Neuron (in vitro differentiated cells): ENCODE measurements at regions not wholly inside any gene's neighbourhood (a gene's known extent, or its start where the extent isn't known, plus 50 kb on each side); places are given as distances from the start of the nearest gene placed in this dataset.
"Not testable (repeated sequence)": the region's sequence is repeated elsewhere in the genome, so short reads cannot be mapped to it uniquely, and the experiment has no call there.

Experiments
- H2AFZ ChIP-seq: one replicate; pipeline ENCODE4 v1.6.1; 2013; ENCODE audit warnings: low read depth, mild to moderate bottlenecking, inconsistent platforms, low read length, moderate library complexity
- H3K27me3 ChIP-seq: one replicate; pipeline ENCODE4 v1.6.1; 2013; ENCODE audit warnings: low read length; ENCODE audit not compliant: insufficient read depth
- H3K36me3 ChIP-seq: one replicate; pipeline ENCODE4 v1.6.1; 2013; ENCODE audit warnings: low read length; ENCODE audit not compliant: insufficient read depth
- H3K4me1 ChIP-seq: one replicate; pipeline ENCODE4 v1.6.1; 2013; ENCODE audit warnings: low read length; ENCODE audit not compliant: insufficient read depth
- H3K4me3 ChIP-seq: 2 replicates; pipeline ENCODE4 v1.5.1; 2013; ENCODE audit warnings: mild to moderate bottlenecking, low read length, moderate library complexity
- H3K9me3 ChIP-seq: one replicate; pipeline ENCODE4 v1.6.1; 2013; ENCODE audit warnings: low read length

GRCh38 chr20:7175827-7176226 is 408.3 kb downstream of the BMP2 start:
- not testable (repeated sequence) for H3K9me3 ChIP-seq, H3K27me3 ChIP-seq, H2AFZ ChIP-seq, H3K4me1 ChIP-seq, H3K36me3 ChIP-seq, H3K4me3 ChIP-seq

DNA sequence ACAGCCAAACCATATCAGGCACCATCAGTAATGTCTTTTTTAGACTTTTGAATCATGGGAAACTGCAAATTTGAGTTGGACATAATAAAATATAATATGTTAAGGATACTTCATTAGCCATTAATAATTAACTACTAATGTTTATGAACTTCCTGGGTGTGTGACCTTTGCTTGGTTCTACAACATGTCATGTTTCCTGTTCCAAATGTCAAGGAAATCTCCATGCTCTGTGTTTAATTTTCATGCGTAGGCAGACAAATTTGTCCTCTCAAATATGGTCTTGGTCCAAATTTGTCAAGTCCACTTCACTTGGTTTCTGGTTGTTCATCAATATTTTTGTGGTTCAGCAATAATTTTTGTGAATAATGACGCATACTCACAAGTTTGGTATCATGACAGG is 410.5 kb downstream of the BMP2 start:
- no peaks in the 10 kb centered on the region for H3K36me3 ChIP-seq

GRCh38 chr20:7180256-7181045 is 413.0 kb downstream of the BMP2 start:
- Histone ChIP-seq H3K4me1 (no peaks in the 10 kb centered on the region), H3K27me3 (no peaks in the 10 kb centered on the region), H3K36me3 (no peaks in the 10 kb centered on the region), H3K4me3 (no peak overlapping the region), H3K9me3 (no peaks in the 10 kb centered on the region), H2AFZ (no peak overlapping the region)

More for the DNA sequence above, 410.5 kb downstream of the BMP2 start:
- Histone ChIP-seq H3K4me3 (no peak overlapping the region), H3K27me3 (no peaks in the 10 kb centered on the region), H3K4me1 (no peaks in the 10 kb centered on the region), H2AFZ (no peak overlapping the region), H3K9me3 (no peaks in the 10 kb centered on the region)

- H3K36me3 ChIP-seq, result no peaks in the 10 kb centered on the region
- no peak overlapping the region for H2AFZ ChIP-seq
- no peaks in the 10 kb centered on the region for H3K27me3 ChIP-seq
- no peaks in the 10 kb centered on the region for H3K9me3 ChIP-seq
- no peak overlapping the region for H3K4me3 ChIP-seq
- no peaks in the 10 kb centered on the region for H3K4me1 ChIP-seq
These were observed 421.7 kb downstream of the BMP2 start for GRCh38 chr20:7189231-7189630.

DNA sequence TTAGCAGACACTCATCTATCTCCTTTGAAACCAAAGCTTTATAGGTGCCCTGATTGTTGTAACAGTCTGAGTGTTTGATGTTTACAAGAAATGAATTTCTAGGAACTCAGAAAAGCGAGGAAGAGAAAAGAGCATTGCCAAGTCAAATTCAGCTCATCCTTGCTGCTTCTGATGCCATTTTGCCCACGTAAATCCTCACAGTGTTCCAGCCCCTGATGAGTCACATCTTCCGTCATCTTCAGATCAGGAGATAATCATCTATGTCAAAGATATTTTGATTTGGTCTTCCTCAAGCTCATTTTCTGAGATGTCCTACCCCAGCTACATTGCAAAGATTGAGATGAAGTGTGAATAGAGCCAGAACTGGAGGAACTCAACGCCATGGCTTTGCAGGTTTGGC is 426.2 kb downstream of the BMP2 start:
- H3K4me3 ChIP-seq, result no peak overlapping the region

DNA sequence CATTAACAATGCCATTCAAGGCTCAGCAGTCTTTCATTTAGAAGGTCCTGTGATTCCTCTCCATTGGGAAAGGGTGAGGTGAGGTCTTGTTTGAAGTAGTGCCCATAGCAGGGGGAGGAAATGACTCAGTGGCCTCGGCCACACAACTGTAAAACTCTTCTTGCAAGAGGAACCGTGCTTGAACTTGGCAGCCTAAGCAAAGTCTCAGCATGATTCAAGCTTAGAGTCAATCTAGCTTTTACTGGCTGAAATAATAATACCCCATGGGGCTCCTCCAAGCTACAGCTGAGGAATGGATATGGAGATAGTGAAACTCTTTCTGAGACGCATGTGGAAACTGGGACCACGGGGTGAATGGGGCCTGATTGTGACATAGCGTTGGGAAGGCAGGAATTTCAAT is 428.2 kb downstream of the BMP2 start:
- Histone ChIP-seq H3K36me3 (no peaks in the 10 kb centered on the region), H3K4me1 (no peaks in the 10 kb centered on the region), H3K4me3 (no peak overlapping the region), H2AFZ (no peak overlapping the region), H3K27me3 (no peaks in the 10 kb centered on the region), H3K9me3 (no peaks in the 10 kb centered on the region)

More for the DNA sequence above, 426.2 kb downstream of the BMP2 start:
- Histone ChIP-seq H3K4me1 (no peaks in the 10 kb centered on the region), H3K27me3 (no peaks in the 10 kb centered on the region), H2AFZ (no peak overlapping the region), H3K36me3 (no peaks in the 10 kb centered on the region), H3K9me3 (no peaks in the 10 kb centered on the region)

DNA sequence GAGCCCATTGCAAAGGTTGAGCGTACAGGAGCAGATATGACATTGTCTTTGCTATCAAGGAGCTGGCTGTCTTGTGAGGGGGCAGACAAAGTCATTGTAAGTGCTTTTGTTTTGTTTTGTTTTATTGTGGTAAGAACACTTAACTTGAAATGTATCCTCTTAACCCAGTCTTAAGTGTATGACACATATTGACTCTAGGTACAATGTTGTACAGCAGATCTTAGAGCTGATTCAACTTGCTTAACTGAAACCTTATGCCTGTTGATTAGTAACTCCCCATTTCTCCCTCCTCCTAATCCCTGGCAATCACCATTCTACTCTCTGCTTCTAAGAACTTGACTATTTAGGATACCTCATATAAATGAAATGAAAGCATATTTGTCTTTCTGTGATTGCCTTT is 429.0 kb downstream of the BMP2 start:
- Histone ChIP-seq H2AFZ (no peak overlapping the region), H3K9me3 (no peaks in the 10 kb centered on the region), H3K4me3 (no peak overlapping the region), H3K27me3 (no peaks in the 10 kb centered on the region), H3K4me1 (no peaks in the 10 kb centered on the region), H3K36me3 (no peaks in the 10 kb centered on the region)

GRCh38 chr20:7199861-7200260 is 432.4 kb downstream of the BMP2 start:
- Histone ChIP-seq H2AFZ (no peak overlapping the region), H3K27me3 (no peaks in the 10 kb centered on the region), H3K4me3 (no peak overlapping the region), H3K36me3 (no peaks in the 10 kb centered on the region), H3K4me1 (no peaks in the 10 kb centered on the region), H3K9me3 (no peaks in the 10 kb centered on the region)

DNA sequence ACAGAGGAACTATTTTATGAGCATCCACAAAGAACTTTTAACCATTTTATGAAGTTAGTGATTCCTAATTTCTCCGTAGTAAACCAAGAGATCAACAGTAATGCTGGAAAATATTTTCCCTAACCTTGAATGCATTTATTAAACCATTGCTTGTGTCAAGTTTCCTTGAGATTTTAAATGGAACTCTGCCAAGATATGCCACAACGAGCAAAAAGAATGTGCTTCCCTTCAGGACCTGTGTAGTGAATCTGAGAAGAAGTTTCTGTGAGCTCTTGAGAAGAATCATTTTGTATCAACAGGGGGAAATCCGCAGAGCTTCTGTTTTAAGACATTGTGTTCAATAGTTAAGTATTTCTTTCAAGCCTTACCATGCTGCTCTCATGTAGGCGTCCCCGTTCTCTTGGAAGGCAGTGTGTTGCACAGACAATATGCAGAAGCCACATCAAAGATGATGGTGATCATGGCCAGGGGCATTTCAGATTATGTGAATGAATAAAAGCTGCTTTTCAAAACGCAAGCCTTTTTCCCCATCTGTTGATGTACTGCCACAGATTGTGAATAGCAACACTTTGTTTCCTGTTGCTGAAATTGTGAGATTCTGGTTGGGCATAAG is 439.8 kb downstream of the BMP2 start:
- Histone ChIP-seq H2AFZ (no peak overlapping the region), H3K27me3 (no peaks in the 10 kb centered on the region), H3K4me1 (no peaks in the 10 kb centered on the region), H3K4me3 (no peak overlapping the region), H3K36me3 (no peaks in the 10 kb centered on the region), H3K9me3 (no peaks in the 10 kb centered on the region)

DNA sequence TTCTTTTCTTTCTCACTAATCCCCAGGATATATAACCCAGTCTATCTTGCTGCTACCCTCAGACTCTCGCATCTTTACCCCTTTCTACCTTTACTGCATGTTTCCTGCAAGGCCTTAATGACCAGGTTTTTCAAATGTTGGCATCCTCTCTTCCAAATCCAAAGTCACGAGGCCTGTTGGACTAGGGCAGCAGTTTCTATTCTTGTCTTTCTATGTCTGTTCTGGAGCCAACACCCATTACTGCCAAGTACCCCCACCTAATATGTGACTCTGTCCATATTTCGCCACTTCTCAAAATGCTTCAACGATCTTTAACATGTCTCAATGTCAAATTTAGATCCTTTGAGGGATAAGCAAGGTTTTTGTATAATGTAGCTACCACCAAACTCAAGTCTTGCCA is 443.4 kb downstream of the BMP2 start:
- H3K4me1 ChIP-seq, result no peaks in the 10 kb centered on the region
- H2AFZ ChIP-seq, result no peak overlapping the region
- no peaks in the 10 kb centered on the region for H3K9me3 ChIP-seq
- H3K36me3 ChIP-seq, result no peaks in the 10 kb centered on the region
- H3K27me3 ChIP-seq, result no peaks in the 10 kb centered on the region
- no peak overlapping the region for H3K4me3 ChIP-seq

DNA sequence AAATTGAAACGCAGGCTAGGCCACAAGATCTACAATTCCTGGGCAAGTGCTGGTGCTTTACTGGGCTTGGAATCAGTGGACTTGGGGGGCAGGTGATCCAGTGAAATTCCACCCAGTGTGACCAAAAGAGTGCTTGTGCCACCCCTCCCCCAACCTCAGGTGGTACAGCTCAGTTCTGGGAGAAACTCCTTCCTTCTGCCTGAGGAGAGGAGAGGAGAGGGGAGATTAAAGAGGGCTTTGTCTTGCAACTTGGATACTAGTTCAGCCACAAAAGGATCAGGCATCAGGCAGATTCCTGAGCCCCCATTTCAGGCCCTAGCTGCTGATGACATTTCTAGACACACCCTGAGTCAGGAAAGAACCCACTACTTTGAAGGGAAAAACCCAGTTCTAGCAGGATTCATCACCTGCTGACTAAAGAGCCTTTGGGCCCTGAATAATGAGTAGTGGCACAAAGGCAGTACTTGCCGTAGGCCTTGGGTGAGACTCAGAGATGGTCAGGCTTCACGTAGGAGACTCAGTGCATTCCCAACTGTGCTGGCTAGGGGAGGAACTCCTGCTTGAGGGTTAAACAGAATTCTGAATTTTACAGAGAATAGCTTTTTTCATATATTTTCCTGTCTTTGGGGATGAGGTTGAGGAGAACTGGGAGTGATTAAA is 446.7 kb downstream of the BMP2 start:
- H3K36me3 ChIP-seq, result no peaks in the 10 kb centered on the region
- no peaks in the 10 kb centered on the region for H3K4me1 ChIP-seq
- no peaks in the 10 kb centered on the region for H3K27me3 ChIP-seq
- no peaks in the 10 kb centered on the region for H3K9me3 ChIP-seq
- H2AFZ ChIP-seq, result no peak overlapping the region
- H3K4me3 ChIP-seq, result no peak overlapping the region

DNA sequence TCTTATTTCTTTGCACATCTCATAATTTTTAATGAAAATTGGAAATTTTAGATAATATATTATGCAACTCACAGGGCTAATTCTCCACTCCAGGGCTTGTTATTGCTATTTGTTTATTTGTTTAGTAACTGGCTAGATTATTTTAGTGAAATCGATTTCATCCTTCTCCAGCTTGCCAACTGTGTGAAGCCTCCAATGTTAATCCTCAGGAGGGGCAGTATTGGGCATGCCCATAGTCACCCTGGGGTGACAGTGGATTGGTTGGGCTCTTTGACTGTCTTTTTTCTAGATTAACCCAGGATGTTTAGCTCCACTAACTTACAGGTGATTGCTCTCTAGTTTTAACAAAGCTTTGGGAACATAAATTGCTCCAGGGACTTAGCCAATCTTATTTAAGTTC is 450.1 kb downstream of the BMP2 start:
- Histone ChIP-seq H2AFZ (no peak overlapping the region), H3K27me3 (no peaks in the 10 kb centered on the region), H3K9me3 (no peaks in the 10 kb centered on the region), H3K4me1 (no peaks in the 10 kb centered on the region), H3K36me3 (no peaks in the 10 kb centered on the region), H3K4me3 (no peak overlapping the region)

GRCh38 chr20:7220755-7221154 is 453.3 kb downstream of the BMP2 start:
- Histone ChIP-seq H3K4me1 (no peaks in the 10 kb centered on the region), H2AFZ (no peak overlapping the region), H3K36me3 (no peaks in the 10 kb centered on the region)

More at GRCh38 chr20:7220755-7221154, 453.3 kb downstream of the BMP2 start:
- H3K4me3 ChIP-seq, result no peak overlapping the region
- H3K9me3 ChIP-seq, result no peaks in the 10 kb centered on the region
- no peaks in the 10 kb centered on the region for H3K27me3 ChIP-seq
